GM12878 (cell line): ENCODE measurements at regions not wholly inside any gene's neighbourhood (a gene's known extent, or its start where the extent isn't known, plus 50 kb on each side); places are given as distances from the start of the nearest gene placed in this dataset.

Source experiments
- ATAC-seq: fragments of 200-7000 bp; cut with Tn5 transposase; 3 replicates; pipeline ENCODE4 v1.9.1; 2020; ENCODE audit warnings: mild to moderate bottlenecking, moderate library complexity
- BruUV-seq: library from RNA; stranded (reverse); fragments of 400-500 nt; replicated peaks from 2 replicates; lab custom pipeline; 2021; lab: Mats Ljungman, UMichigan
- CTCF ChIA-PET: fragments of 300-600 bp; sonication (Branson Sonifier 250); formaldehyde crosslinking; extraction: SDS; loops from one replicate; lab custom pipeline; 2021; ENCODE audit warnings: inconsistent platforms; lab: Yijun Ruan, JAX
- POLR2A ChIA-PET: fragments of 350-600 bp; formaldehyde crosslinking; extraction: SDS; loops from one replicate; lab custom pipeline; 2021; ENCODE audit warnings: inconsistent platforms; lab: Charles Lee
- RAD21 ChIA-PET: fragments of 300-600 bp; sonication (Branson Sonifier 250); formaldehyde crosslinking; loops from one replicate; lab custom pipeline; 2023; ENCODE audit warnings: antibody characterized with exemption; ENCODE audit not compliant: unreplicated experiment; lab: Charles Lee
- SMC1A ChIA-PET: fragments of 300-600 bp; sonication (Branson Sonifier 250); formaldehyde crosslinking; loops from one replicate; lab custom pipeline; 2023; ENCODE audit not compliant: unreplicated experiment, uncharacterized antibody; lab: Charles Lee
- DNase-seq: peaks from one replicate; pipeline ENCODE4 v3.0.0-alpha.2; 2011; ENCODE audit warnings: low read depth, low spot score
- FAIRE-seq: peaks from 3 replicates; lab custom pipeline; 2011; peaks lifted over from hg19 to GRCh38; lab: Jason Lieb, UNC
- H2AFZ ChIP-seq: 2 replicates; pipeline ENCODE4 v1.6.0; 2011; ENCODE audit warnings: low read depth, low read length, control low read depth; ENCODE audit not compliant: control insufficient read depth
- H3K27ac ChIP-seq: 2 replicates; pipeline ENCODE4 v1.5.1; 2011; ENCODE audit warnings: control low read depth; ENCODE audit not compliant: control insufficient read depth, insufficient read depth
- H3K27me3 ChIP-seq, 2 experiments: replicated peaks in 1 of 2; 2 replicates each; pipeline versions ENCODE4 v1.6.0 to v1.6.1; 2011; ENCODE audit warnings: low read length in 1 of 2; ENCODE audit not compliant: control insufficient read depth in 2 of 2, insufficient read depth in 2 of 2
- H3K36me3 ChIP-seq, 2 experiments: 2 replicates each; pipeline ENCODE4 v1.5.1; 2011; ENCODE audit warnings: low read length in 1 of 2; ENCODE audit not compliant: control insufficient read depth in 2 of 2, insufficient read depth in 2 of 2
- H3K4me1 ChIP-seq: 2 replicates; pipeline ENCODE4 v1.6.1; 2011; ENCODE audit warnings: mild to moderate bottlenecking, low read length, moderate library complexity, mixed read lengths; ENCODE audit not compliant: control insufficient read depth, insufficient read depth
- H3K4me2 ChIP-seq: 2 replicates; pipeline ENCODE4 v1.6.0; 2011; ENCODE audit warnings: control low read depth; ENCODE audit not compliant: control insufficient read depth, insufficient read depth
- H3K4me3 ChIP-seq: fragments of 200-600 bp; sonication (generic); 2 replicates; pipeline ENCODE4 v1.5.1; 2016
- H3K79me2 ChIP-seq: 2 replicates; pipeline ENCODE4 v1.6.0; 2011; ENCODE audit warnings: low read length; ENCODE audit not compliant: control insufficient read depth, insufficient read depth
- H3K9ac ChIP-seq: 2 replicates; pipeline ENCODE4 v1.8.0; 2011; ENCODE audit warnings: low read length, control low read depth, mixed read lengths; ENCODE audit not compliant: control insufficient read depth, insufficient read depth
- H3K9me3 ChIP-seq: replicated peaks from 3 replicates; pipeline ENCODE4 v1.5.1; 2011; ENCODE audit warnings: mild to moderate bottlenecking, low read length; ENCODE audit not compliant: control insufficient read depth, insufficient read depth
- H4K20me1 ChIP-seq: 2 replicates; pipeline ENCODE4 v1.6.0; 2011; ENCODE audit not compliant: control insufficient read depth, insufficient read depth
- ATF3 ChIP-seq: IDR thresholded peaks from 2 replicates; pipeline ENCODE4 v1.6.1; 2011; ENCODE audit warnings: low read depth, mild to moderate bottlenecking, low read length, moderate library complexity, borderline replicate concordance; ENCODE audit errors: extremely low read depth
- BACH1 ChIP-seq: fragments of 450-650 bp; IDR thresholded peaks from 2 replicates; pipeline ENCODE4 v1.6.1; 2017; ENCODE audit warnings: mild to moderate bottlenecking, borderline replicate concordance
- DPF2 ChIP-seq: fragments of 450-650 bp; IDR thresholded peaks from 2 replicates; pipeline ENCODE4 v1.6.1; 2017; ENCODE audit warnings: mild to moderate bottlenecking
- IRF3 ChIP-seq: fragments of 450-650 bp; IDR thresholded peaks from 2 replicates; pipeline ENCODE4 v1.6.1; 2014; ENCODE audit warnings: mild to moderate bottlenecking
- IRF4 ChIP-seq: IDR thresholded peaks from 2 replicates; pipeline ENCODE4 v1.6.1; 2011; ENCODE audit warnings: low read depth, low read length
- JUND ChIP-seq: IDR thresholded peaks from 2 replicates; pipeline ENCODE4 v1.6.1; 2012; ENCODE audit warnings: low read depth, mild to moderate bottlenecking, low read length, improper control_type of control experiment, moderate library complexity
- LARP7 ChIP-seq: fragments of 450-650 bp; IDR thresholded peaks from 2 replicates; pipeline ENCODE4 v1.6.1; 2017; ENCODE audit warnings: mild to moderate bottlenecking
- MYB ChIP-seq: fragments of 150-350 bp; IDR thresholded peaks from 2 replicates; pipeline ENCODE4 v1.6.1; 2014; ENCODE audit warnings: mild to moderate bottlenecking, low read depth, low read length, borderline replicate concordance
- NRF1 ChIP-seq: conservative IDR thresholded peaks from 2 replicates; pipeline ENCODE4 v1.6.1; 2011; ENCODE audit warnings: mild to moderate bottlenecking, low read depth, low read length, improper control_type of control experiment
- SIN3A ChIP-seq: IDR thresholded peaks from 2 replicates; pipeline ENCODE4 v1.6.1; 2012; ENCODE audit warnings: low read depth, low read length, improper control_type of control experiment
- TAF1 ChIP-seq: IDR thresholded peaks from 2 replicates; pipeline ENCODE4 v1.6.1; 2011; ENCODE audit warnings: mild to moderate bottlenecking, low read depth, low read length, borderline replicate concordance
- YY1 ChIP-seq: IDR thresholded peaks from 2 replicates; pipeline ENCODE4 v1.6.1; 2011; ENCODE audit warnings: low read depth, mild to moderate bottlenecking, low read length
- ZSCAN29 ChIP-seq: fragments of 450-650 bp; IDR thresholded peaks from 2 replicates; pipeline ENCODE4 v1.6.1; 2017; ENCODE audit warnings: mild to moderate bottlenecking, moderate library complexity
- ZZZ3 ChIP-seq: IDR thresholded peaks from 2 replicates; pipeline ENCODE4 v1.6.1; 2011; ENCODE audit warnings: low read depth; ENCODE audit not compliant: control insufficient read depth, insufficient read length
- WGBS: methylation state at CpG from one replicate; pipeline ENCODE4 v1.1.6; 2016; ENCODE audit warnings: low lambda C conversion rate; ENCODE audit not compliant: insufficient replicate concordance, insufficient coverage; ENCODE audit errors: missing lambda C conversion rate; 5-methylcytosine and 5-hydroxymethylcytosine counted together
- in situ Hi-C: fragments of 300-500 bp; cut with MboI; formaldehyde crosslinking; loops from 9 replicates; pipeline ENCODE4 v1.14.3; 2018; ENCODE audit warnings: mixed read lengths
- intact Hi-C: fragments of 100-400 bp; cut with micrococcal nuclease; formaldehyde crosslinking; loops from one replicate; pipeline ENCODE4 v1.14.2; 2022; ENCODE audit not compliant: unreplicated experiment
- TF ChIP-seq, protein P1 (sequence below): fragments of 450-650 bp; conservative IDR thresholded peaks from 2 replicates; pipeline ENCODE4 v1.6.1; 2017; ENCODE audit warnings: mild to moderate bottlenecking, moderate library complexity
- TF ChIP-seq, protein P2 (sequence below): IDR thresholded peaks from 2 replicates; pipeline ENCODE4 v1.6.1; 2011; ENCODE audit warnings: borderline replicate concordance, low read depth, mild to moderate bottlenecking, moderate library complexity, low read length; ENCODE audit not compliant: insufficient read depth, poor library complexity, severe bottlenecking
- TF ChIP-seq, protein P3 (sequence below): fragments of 450-650 bp; formaldehyde crosslinking; IDR thresholded peaks from 2 replicates; pipeline ENCODE4 v1.5.0; 2022; ENCODE audit warnings: mild to moderate bottlenecking, missing genetic modification characterization

- no peak for TF ChIP-seq MYB
- TF ChIP-seq ATF3, result no peak
- no peak for TF ChIP-seq JUND
- no peak for TF ChIP-seq DPF2
- no peak for TF ChIP-seq IRF4
Observed at GRCh38 chr6:54515013-54515412, 206.8 kb downstream of the TINAG start (continued).

- Histone ChIP-seq H3K79me2 (no peaks in the 10 kb centered on the region), H3K36me3 (no peaks in the 10 kb centered on the region), H3K4me3 (no peak overlapping the region), H3K27ac (no peak overlapping the region), H4K20me1 (no peaks in the 10 kb centered on the region), H3K4me1 (no peaks in the 10 kb centered on the region), H3K9ac (no peak overlapping the region), H3K9me3 (no peaks in the 10 kb centered on the region), H2AFZ (no peak overlapping the region), H3K4me2 (no peak overlapping the region), H3K27me3 (no peaks in the 10 kb centered on the region)
- 0% methylated on average over 1 of the region's 1 CpG for WGBS
- SMC1A ChIA-PET, result no interaction called here
- DNase-seq (no peak), ATAC-seq (no peak), FAIRE-seq (no peak)
- RAD21 ChIA-PET, result no interaction called here
- intact Hi-C loops (no loop called here), in situ Hi-C loops (no loop called here)
- CTCF ChIA-PET, result no interaction called here
- POLR2A ChIA-PET, result no interaction called here
- no TSS peak for BruUV-seq
- TF ChIP-seq TAF1, result no peak
- TF ChIP-seq SIN3A, result no peak
- no peak for TF ChIP-seq ZSCAN29
- TF ChIP-seq YY1, result no peak
- TF ChIP-seq, protein P1, sequence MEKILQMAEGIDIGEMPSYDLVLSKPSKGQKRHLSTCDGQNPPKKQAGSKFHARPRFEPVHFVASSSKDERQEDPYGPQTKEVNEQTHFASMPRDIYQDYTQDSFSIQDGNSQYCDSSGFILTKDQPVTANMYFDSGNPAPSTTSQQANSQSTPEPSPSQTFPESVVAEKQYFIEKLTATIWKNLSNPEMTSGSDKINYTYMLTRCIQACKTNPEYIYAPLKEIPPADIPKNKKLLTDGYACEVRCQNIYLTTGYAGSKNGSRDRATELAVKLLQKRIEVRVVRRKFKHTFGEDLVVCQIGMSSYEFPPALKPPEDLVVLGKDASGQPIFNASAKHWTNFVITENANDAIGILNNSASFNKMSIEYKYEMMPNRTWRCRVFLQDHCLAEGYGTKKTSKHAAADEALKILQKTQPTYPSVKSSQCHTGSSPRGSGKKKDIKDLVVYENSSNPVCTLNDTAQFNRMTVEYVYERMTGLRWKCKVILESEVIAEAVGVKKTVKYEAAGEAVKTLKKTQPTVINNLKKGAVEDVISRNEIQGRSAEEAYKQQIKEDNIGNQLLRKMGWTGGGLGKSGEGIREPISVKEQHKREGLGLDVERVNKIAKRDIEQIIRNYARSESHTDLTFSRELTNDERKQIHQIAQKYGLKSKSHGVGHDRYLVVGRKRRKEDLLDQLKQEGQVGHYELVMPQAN, result no peak
- TF ChIP-seq ZZZ3, result no peak
- TF ChIP-seq LARP7, result no peak
- TF ChIP-seq NRF1, result no peak
- TF ChIP-seq, protein P2, sequence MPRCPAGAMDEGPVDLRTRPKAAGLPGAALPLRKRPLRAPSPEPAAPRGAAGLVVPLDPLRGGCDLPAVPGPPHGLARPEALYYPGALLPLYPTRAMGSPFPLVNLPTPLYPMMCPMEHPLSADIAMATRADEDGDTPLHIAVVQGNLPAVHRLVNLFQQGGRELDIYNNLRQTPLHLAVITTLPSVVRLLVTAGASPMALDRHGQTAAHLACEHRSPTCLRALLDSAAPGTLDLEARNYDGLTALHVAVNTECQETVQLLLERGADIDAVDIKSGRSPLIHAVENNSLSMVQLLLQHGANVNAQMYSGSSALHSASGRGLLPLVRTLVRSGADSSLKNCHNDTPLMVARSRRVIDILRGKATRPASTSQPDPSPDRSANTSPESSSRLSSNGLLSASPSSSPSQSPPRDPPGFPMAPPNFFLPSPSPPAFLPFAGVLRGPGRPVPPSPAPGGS, result no peak
- TF ChIP-seq, protein P3, sequence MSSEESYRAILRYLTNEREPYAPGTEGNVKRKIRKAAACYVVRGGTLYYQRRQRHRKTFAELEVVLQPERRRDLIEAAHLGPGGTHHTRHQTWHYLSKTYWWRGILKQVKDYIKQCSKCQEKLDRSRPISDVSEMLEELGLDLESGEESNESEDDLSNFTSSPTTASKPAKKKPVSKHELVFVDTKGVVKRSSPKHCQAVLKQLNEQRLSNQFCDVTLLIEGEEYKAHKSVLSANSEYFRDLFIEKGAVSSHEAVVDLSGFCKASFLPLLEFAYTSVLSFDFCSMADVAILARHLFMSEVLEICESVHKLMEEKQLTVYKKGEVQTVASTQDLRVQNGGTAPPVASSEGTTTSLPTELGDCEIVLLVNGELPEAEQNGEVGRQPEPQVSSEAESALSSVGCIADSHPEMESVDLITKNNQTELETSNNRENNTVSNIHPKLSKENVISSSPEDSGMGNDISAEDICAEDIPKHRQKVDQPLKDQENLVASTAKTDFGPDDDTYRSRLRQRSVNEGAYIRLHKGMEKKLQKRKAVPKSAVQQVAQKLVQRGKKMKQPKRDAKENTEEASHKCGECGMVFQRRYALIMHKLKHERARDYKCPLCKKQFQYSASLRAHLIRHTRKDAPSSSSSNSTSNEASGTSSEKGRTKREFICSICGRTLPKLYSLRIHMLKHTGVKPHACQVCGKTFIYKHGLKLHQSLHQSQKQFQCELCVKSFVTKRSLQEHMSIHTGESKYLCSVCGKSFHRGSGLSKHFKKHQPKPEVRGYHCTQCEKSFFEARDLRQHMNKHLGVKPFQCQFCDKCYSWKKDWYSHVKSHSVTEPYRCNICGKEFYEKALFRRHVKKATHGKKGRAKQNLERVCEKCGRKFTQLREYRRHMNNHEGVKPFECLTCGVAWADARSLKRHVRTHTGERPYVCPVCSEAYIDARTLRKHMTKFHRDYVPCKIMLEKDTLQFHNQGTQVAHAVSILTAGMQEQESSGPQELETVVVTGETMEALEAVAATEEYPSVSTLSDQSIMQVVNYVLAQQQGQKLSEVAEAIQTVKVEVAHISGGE, result no peak
- no peak for TF ChIP-seq BACH1
- TF ChIP-seq IRF3, result no peak
Observed at GRCh38 chr6:54515713-54516112, 207.5 kb downstream of the TINAG start.
